Liver (tissue), 3 donors: ENCODE measurements at regions not wholly inside any gene's neighbourhood (a gene's known extent, or its start where the extent isn't known, plus 50 kb on each side); places are given as distances from the start of the nearest gene placed in this dataset.

Experiments used
- RAD21 ChIP-seq, 2 donors: IDR thresholded peaks; 2 replicates each; pipeline ENCODE4 v1.6.1; 2016; ENCODE audit warnings: antibody characterized with exemption in 2 of 2, mild to moderate bottlenecking in 2 of 2
- REST ChIP-seq: IDR thresholded peaks from 2 replicates; pipeline ENCODE4 v1.6.1; 2016; ENCODE audit warnings: antibody characterized with exemption, mild to moderate bottlenecking
- SP1 ChIP-seq: IDR thresholded peaks from 2 replicates; pipeline ENCODE4 v1.6.1; 2018; ENCODE audit warnings: antibody characterized with exemption, mild to moderate bottlenecking
- TF ChIP-seq, protein P1 (sequence below): fragments of 150-350 bp; IDR thresholded peaks from 2 replicates; pipeline ENCODE4 v1.5.1; 2017; ENCODE audit warnings: improper control_type of control experiment, low read depth, low read length; ENCODE audit not compliant: missing input control
- donor health status: healthy.
- donor health status: healthy.

- TF ChIP-seq, protein P1, sequence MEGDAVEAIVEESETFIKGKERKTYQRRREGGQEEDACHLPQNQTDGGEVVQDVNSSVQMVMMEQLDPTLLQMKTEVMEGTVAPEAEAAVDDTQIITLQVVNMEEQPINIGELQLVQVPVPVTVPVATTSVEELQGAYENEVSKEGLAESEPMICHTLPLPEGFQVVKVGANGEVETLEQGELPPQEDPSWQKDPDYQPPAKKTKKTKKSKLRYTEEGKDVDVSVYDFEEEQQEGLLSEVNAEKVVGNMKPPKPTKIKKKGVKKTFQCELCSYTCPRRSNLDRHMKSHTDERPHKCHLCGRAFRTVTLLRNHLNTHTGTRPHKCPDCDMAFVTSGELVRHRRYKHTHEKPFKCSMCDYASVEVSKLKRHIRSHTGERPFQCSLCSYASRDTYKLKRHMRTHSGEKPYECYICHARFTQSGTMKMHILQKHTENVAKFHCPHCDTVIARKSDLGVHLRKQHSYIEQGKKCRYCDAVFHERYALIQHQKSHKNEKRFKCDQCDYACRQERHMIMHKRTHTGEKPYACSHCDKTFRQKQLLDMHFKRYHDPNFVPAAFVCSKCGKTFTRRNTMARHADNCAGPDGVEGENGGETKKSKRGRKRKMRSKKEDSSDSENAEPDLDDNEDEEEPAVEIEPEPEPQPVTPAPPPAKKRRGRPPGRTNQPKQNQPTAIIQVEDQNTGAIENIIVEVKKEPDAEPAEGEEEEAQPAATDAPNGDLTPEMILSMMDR, result no peak
- no peak for TF ChIP-seq RAD21 (IDR thresholded peaks at IDR 0.05)
- TF ChIP-seq SP1, result no peak
- no peak for TF ChIP-seq REST
Measured at GRCh38 chr1:218620956-218621355, 275.8 kb downstream of the TGFB2 start.
